GM19324 (cell line): ENCODE measurements at regions not wholly inside any gene's neighbourhood (a gene's known extent, or its start where the extent isn't known, plus 50 kb on each side); places are given as distances from the start of the nearest gene placed in this dataset.

ENCODE experiments used
- ATAC-seq: cut with Tn5 transposase; IDR thresholded peaks from one replicate; pipeline ENCODE4 v1.9.1; 2021; ENCODE audit warnings: mild to moderate bottlenecking, moderate library complexity; ENCODE audit not compliant: unreplicated experiment, low FRiP score

DNA sequence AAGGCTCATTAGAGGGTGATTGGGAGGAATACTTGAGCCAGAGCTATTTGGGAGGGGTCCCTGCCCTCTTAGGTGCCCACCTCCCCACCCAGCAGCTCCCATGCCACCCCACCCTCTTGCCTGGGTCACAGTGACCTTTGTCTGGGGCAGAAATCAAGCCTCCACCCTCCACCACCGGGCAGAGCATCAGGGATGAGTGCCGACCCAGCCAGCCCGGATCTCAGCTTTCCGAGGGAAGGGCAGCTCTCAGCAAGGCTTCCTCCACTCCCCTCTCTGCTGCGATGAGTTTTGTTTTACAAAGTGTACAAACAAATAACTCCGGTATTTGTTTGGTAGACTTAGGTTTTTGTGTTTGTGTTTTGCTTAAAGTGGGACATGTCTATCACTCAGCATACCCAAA, 136.7 kb upstream of the CST7 start:
- no peak for ATAC-seq

DNA sequence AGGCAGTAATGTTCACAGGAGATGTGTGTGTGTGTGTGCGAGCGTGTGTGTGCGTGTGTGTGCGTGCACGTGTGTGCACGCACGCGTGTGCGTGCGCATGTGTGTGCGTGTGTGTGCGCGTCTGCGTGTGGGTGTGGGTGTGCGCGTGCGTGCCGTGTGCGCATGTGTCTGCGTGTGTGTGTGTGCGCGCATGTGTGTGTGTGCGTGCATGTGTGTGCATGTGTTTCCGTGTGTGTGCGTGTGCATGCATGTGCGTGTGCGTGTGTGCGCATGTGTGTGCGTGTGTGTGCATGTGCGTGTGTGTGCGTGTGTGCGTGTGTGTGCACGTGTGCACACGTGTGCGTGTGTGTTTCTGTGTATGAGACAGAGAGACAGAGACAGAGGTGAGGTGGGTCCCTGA, 136.0 kb upstream of the CST7 start:
- no peak for ATAC-seq

DNA sequence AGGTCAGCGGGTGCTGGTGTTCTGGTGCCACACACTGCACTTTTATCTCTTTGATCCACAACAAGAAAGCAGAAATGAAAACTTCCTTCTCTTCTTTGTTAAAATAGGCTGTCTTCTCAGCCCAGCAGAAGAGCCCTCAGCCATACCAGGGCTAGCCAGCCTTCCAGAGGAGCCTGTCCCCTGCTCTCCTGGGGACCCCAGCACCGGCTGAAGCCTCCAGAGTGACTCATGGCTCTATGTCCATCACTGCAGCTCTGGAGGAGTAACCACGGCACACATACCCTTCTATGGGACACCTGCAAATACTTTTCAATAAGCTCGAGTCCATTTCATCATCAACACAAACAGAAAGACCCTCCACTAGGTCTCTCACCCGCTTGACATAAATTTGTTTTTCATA, 135.6 kb upstream of the CST7 start:
- no peak for ATAC-seq

DNA sequence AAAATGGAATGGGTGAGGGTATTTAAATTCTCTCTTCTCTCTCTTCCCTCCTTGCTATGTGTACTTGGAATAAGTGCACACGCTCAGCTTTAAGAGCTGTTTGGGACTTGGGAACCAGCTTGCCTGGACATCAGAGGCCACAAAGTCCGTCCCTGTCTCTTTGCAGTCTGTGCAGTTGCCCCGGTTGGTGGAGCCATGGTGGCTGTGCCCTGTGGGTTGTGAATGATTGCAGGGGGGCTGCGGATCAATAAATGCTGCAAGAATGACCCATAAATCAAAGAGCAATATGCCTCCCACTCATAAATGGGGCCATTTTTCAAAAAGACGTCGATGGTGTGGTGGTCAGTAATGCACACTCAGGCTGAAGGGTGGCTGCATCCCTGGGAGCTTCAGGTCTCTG, 135.1 kb upstream of the CST7 start:
- ATAC-seq: no peak

DNA sequence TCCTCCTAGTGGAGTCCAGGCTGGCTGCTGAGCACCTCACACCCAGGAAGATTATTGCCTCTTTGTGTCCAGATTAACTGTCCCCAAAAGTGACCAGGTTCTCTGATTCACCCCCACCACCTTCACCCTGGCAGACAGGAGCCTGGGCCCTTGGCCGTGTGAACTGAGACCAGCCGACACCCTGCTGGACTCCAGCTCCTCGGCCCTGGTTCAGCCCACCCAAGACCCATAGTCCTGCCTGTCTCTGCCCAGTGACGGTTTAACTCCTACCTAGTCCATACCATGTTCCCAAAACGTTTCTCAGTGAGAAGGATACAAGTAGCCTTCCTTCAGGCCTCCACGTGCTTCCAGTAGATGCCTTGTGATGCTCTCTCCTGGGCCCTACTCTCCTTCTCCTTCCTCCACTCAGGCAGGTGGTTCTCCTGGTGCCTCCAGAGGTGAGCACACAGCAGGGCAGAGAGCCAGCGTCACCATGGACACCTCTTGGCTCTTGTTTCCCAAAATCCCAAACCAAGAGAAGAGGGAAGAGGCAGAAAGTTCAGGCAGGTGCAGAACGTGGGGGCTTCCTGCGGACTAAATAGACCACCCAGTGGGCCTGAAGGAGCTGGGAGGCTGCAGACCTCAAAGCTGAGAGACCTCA, 134.4 kb upstream of the CST7 start:
- ATAC-seq: no peak

DNA sequence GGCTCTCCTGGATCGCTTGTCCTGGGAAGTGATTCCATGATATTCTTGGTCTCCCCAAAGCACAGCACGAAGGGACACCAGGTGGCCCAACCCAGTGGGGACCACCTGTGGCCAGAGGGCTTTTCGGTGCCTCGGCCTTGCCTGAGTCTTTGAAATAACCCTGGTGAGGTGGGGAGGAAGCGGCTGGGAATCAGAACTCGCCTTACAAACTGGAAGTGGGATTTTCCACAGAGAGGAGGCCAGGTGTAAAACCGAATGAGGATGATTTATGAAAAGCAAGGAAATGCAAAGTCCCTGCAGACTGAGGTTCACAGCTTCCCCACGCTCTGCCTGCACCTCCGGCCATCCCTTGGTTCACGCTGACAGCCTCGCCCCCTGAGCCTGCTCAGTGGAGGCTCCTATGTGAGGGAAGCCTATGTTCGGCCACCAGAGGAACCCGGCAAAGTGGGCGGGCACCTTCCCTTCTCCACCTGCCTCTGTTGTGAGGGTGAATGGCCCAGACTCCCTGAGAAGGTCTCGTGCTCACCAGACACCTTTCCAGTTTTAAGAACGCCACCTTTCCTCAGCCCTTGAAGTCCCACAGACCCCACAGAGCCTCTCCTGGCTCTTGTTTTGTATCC, 133.8 kb upstream of the CST7 start:
- ATAC-seq: no peak

DNA sequence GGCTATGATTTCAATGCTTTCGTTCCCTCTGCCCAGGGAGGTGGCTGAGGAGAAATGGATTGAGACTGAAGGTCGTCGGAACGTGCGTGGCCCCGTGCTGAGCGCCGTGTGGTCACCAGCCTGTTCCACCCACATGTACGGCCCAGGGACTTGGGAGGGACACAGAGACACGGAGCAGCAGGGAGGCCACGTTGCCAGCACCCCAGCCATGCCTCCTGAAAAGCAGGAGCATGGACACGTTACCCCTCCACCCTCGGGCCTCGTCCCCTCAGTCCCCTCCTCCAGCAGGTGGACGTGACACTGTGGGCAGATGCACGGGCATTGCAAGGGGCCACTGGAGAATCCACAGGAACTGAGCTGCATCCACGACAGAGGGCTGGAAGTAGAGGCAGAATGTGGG, 133.1 kb upstream of the CST7 start:
- no peak for ATAC-seq

DNA sequence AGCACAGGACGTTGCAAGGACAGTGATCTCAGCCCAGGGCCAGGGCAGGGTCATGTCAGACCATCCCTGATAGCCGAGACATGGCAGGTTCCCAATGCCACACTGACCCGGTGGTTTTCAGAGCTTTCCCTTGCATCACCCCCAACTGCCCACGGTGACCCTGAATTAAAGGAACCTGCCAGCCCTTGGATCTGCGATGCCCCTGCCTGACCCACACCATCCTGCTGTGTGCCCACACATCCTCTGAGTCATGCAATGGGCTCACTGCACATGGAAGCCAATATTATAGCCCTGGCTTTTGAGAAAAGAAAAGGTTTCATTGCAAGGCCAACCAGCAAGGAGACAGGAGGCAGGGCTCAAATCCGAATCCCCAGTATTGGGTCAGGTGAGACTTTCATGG, 132.6 kb upstream of the CST7 start:
- ATAC-seq: no peak

DNA sequence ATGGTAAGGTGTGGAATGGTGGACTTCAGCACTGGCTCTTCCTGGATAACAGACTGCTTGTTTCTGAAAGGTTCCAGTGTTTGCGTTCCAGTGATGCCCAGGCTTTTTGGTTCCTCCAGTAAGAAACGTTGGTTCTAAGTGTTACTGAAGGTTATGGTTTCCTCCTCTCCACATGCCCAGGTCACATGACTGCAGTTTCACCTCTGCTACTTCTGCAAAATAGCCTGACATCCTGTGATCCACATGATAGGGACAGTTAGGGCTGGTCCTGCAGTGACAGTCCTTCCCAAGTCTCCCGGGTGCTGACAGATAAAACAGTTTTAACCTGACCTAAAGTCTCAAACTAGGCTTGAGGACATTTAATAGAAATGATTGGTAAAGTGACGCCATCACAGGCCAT, 132.2 kb upstream of the CST7 start:
- no peak for ATAC-seq

DNA sequence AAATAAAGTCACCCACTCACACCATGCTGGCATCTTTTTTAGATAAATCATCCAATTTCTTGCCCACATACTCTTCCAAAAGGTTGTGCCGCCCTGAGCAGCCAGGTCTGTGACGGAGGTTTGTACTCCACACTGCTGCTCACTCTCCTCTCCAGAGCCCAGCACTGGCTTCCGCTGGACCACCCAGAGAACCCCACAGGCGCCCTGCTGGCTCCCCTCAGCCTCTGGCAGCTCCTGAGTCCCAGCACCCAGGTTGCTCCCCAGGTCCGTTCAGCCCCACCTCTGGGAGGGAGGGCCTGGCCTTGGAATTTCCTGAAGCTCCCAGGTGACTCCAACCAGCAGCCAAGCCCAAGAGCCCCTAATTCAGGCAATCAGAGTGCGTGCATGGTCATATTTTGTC, 131.7 kb upstream of the CST7 start:
- ATAC-seq: no peak

DNA sequence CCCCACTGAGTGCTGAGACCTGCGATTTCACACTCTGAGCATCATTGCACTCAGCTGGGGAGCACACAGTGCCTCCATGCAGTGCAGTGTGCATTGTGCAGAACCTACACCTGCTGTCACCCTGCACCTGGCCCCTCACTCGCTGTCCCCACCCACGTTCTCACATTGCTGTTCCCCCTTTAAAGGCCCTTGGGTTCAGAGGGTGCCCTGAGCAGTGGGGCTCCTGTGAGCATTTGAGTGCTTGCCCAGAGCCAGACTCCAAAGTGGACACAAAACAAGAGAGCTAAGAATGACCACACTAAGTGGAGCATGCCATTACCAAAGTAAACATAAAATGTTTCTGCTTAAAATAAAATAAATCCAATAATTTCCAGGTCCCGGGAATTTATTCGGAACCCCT, 131.0 kb upstream of the CST7 start:
- ATAC-seq: no peak

DNA sequence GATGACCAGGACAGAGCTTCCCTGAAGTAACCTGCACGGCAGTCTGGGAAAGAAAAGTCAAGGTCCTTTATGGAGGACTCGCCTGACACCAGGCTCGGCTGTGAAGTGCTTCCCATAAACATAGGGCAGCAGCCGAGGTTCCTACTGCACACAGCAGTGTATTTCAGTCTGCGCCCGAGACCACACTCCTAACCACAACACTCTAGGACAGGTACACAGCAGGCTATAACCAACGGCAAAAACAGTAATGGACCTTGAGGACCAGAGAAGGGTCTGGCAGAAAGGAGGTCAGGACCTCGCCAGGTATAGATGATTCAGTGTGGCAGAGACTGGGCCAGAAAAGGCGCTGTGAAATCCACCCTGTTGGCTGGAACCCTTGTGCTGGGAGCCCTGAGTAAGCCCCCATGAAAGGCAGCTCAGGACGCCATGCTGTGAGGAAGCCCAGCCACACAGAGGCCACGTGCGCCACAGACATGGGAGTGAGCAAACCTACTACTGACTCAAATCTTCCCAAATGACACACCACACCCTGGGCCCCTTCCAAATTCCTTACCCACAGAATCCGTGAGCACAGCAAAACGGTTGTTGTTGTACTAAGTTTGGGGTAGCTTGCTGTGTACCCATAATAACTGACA, 129.6 kb upstream of the CST7 start:
- ATAC-seq: no peak

DNA sequence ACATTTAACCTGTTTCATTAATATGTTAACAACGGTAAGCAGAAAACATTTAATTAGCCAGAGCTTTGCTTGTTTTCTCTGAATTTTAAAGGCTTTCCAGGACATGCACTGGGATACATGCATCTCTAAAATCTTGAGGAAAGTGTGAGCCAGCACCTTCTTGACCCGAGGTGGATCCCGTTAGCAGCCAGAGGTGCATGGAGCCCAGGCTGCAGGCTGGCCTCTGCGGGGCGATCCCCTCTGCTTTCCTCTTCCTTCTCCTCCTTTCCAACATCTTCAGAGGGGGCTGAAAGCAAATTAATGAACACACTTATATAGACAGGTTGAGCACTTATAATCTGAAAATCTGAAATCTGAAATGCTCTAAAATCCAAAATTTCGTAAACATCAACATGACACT, 128.7 kb upstream of the CST7 start:
- ATAC-seq: no peak

DNA sequence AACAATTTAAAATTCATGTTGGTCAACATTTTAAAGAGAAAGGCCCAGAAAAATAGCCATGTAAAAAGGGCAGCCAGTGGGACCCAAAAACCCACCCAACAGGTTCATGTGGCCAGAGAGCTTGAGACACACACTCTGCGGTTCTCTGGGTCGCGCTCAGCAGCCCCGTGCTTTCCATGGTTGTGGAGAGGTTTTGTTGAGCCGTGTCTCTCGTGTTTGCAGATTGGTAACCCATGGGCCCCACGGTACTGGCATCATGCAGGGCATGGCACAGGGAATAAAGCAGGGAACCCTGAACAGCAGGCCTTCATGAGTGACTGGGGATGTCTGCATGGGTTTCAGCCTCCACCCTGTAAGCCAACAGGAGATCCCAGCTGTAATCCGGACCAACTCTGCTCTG, 127.7 kb upstream of the CST7 start:
- ATAC-seq: no peak

DNA sequence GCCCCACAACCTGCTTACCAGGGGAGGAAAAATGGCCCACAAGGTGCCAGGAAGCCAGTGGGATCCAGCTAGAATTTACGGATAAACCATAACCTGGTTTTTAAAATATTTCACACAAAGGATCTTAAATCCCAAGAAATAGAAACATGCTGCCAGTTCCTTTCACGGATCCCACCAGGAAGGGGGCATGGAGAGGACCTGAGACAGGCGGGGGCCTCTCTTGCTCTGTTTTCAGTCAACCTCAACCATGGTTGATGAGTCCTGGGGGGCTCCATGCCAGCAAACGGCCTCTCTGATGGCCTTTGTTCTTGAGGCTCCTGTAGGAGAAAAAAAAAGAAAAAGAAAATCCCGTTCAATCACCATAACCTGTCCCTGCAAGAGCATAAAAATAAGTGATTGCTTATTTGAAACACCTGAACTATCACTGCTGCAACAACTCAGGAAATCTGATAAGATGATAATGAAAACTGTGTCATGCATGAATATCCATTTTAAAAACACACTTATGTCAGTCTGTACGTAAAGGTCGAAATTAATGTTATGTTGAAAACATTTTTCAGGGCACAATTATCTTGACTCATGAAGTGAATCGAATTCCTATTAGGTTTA, 125.8 kb upstream of the CST7 start:
- ATAC-seq: no peak

DNA sequence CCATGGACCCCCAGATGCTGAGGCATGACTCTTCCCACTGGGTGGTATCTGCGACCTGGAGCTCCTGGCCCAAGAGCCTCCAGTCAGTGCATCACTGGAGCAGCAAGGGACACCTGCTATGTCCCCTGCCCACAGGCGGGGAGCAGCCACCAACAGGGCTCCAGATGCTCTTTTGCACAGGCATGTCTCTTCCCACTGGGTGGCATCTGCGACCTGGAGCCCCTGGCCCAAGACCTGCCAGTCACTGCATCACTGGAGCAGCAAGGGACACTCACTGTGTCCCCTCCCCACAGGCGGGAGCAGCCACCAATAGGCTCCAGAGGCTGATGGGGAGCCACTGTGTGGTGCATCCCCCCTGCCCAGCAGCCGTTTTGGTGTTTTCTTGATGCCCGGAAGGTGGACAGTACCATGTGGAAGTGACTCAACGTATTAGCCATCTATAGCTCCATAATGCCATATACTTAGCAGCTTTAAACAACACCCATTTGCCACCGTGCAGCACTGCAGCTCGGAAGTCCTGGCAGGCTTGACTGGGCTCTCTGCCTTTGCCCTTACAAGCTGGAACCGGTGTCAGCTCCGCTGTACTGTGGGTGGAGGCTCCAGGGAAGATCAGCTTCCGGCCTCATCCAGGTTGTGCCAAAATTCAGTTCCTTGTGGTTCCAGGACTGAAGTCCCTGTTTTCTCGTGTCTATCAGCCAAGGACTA, 124.9 kb upstream of the CST7 start:
- ATAC-seq: no peak

DNA sequence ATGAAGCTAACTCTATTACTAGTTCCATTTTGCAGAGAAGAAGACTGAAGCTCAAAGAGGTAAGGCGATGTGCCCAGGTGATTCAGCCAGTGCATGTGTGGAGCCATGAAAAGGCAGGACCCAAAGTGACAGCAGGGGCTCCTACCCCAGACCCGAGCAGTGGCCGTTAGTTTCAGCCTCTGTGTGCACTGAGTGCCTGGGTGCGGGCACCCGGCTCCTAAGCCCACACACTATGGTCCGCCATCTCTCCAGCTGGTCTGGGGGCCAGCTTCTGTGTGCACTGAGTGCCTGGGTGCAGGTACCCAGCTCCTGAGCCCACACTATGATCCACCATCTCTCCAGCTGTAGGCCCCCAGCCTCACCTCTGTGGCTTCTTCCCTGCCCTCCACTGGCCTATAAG, 123.5 kb upstream of the CST7 start:
- no peak for ATAC-seq

DNA sequence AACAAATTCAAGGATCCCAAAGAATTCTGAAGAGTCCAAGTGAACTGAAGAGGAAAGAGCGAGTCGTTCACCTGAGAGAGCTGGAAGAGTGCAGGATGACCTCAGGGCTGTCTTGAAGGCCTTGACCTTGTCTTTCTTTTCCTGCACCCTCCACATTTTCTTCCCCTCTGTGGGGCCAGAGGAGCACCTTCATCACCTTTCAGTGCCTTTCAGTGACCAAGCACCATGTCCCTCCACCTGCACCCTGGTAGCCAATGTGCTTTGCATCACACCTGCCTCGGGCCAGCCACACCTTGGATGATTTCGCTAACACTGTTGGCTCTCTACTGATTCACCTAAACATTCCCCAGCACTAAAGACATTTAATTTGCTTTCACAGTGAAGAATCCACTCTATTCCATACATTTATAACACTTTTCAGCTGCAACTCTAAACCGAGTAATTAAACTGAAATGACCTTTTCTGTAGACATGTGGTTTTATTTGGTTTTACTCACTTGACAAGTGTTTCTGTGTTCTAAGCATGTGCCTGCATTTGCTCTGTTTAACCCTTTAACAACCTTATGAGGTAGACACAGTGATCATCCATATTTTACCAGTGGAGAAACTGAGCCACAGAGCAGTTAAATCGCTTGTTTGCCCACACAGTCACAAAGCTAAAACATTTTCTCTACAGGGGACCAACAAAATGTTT, 121.3 kb upstream of the CST7 start:
- no peak for ATAC-seq

DNA sequence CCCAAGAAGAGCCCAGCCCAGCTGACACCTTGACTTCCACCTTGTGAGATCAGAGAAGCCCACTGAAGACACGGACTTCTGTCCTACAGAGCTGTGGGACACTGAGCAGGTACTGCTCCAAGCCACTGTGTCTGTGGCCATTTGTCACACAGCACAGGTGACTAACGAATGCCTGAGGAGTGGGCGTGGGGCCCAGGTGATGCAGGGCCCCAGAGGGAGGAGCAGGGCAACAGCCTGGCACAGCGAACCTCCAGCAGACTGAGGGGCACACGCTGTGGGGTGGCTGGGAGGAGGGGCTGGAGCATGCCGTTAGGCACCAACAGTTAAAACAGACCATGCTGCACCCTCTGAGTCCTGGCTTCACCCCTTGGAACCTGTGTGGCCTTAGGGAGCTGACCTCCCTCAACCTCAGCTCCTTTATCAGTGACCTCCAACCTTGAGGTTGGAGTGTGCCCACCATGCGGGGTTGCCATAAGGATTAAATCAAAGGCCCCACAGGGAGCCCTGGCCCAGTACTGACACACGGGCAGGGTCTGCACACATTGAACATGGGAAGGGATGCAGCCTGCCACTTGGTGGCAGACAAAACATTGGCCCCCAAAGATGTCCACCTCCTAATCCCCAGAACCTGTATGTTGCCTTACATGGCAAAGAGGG, 119.9 kb upstream of the CST7 start:
- no peak for ATAC-seq

DNA sequence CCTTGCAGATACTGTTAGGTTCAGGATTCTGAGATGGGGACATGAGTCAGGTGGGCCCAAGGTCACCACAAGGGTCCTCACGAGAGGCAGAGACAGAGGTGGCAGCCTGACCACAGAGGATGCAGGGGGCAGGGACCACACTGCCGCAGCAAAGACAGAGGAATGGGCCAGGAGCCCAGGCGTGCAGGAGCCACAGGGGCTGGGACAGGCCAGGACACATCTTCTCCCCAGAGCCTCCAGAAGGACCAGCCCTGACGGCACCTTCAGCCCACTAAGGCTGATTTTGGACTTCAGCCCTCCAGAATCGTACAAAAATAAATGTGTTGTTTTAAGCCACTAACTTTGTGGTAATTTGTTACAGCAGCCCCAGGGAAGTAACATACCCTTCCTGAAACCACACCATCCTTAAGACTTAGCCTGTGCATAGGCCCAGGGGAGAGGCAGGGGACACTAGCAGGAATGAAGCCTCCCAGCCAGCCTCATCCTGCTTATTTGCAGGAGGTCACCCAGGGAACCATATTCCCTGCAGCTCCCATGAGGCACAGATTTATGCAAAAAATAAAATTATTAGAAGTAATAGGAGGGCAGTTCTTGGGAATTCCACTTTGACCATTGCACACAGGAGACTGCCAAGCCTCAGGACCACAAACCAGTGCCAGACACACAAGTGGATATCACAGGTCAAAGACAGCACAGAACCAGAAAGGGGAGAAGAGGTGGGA, 119.3 kb upstream of the CST7 start:
- ATAC-seq: no peak
